Breast epithelium (tissue), 4 donors: ENCODE measurements at regions not wholly inside any gene's neighbourhood (a gene's known extent, or its start where the extent isn't known, plus 50 kb on each side); places are given as distances from the start of the nearest gene placed in this dataset.
A peak's percentile ranks its signal among the peaks of the same experiment; 100 is the strongest.

ENCODE experiments used
- DNase-seq, 2 donors: peaks; one replicate each; pipeline ENCODE4 v3.0.0-alpha.2; 2019; ENCODE audit warnings: low spot score in 2 of 2
- H3K27ac ChIP-seq, 2 donors: fragments of 200-600 bp; sonication (generic) in 1 of 2; one replicate each; pipeline ENCODE4 v1.5.1; 2016 to 2019; ENCODE audit warnings: mild to moderate bottlenecking in 1 of 2
- H3K27me3 ChIP-seq, 2 donors: fragments of 200-600 bp; sonication (generic) in 1 of 2; one replicate each; pipeline versions ENCODE4 v1.5.1 to v1.6.0; 2017 to 2019; ENCODE audit warnings: control low read depth in 1 of 2, mild to moderate bottlenecking in 1 of 2
- H3K36me3 ChIP-seq: fragments of 200-600 bp; one replicate; pipeline ENCODE4 v1.5.1; 2019
- H3K4me1 ChIP-seq, 2 donors: fragments of 200-600 bp; sonication (generic); one replicate each; pipeline ENCODE4 v1.5.1; 2016 to 2019; ENCODE audit warnings: control low read depth in 1 of 2
- H3K4me3 ChIP-seq, 3 donors: fragments of 200-600 bp; sonication (generic); 1 replicate in 2 of 3; 2 replicates in 1 of 3; pipeline ENCODE4 v1.5.1; 2016 to 2019; ENCODE audit warnings: mild to moderate bottlenecking in 3 of 3, moderate library complexity in 2 of 3
- H3K9me3 ChIP-seq, 2 donors: fragments of 200-600 bp; sonication (generic) in 1 of 2; one replicate each; pipeline ENCODE4 v1.5.1; 2016 to 2019; ENCODE audit warnings: control low read depth in 1 of 2
- CTCF ChIP-seq, 3 donors: fragments of 450-650 bp; IDR thresholded peaks; one replicate each; pipeline ENCODE4 v1.5.1; 2016 to 2017; ENCODE audit warnings: antibody characterized with exemption in 3 of 3, mild to moderate bottlenecking in 3 of 3, moderate library complexity in 3 of 3
- POLR2A ChIP-seq: fragments of 450-650 bp; IDR thresholded peaks from one replicate; pipeline ENCODE4 v1.6.1; 2016; ENCODE audit warnings: antibody characterized with exemption, mild to moderate bottlenecking, moderate library complexity
- POLR2AphosphoS5 ChIP-seq, 3 donors: sonication (generic); formaldehyde crosslinking; IDR thresholded peaks; one replicate each; pipeline ENCODE4 v1.6.1; 2017; ENCODE audit warnings: antibody characterized with exemption in 3 of 3
- intact Hi-C: fragments of 100-400 bp; cut with DNase I; formaldehyde crosslinking; loops from one replicate; pipeline ENCODE4 v1.15.1; 2023; ENCODE audit warnings: low total_unique reads

- TF ChIP-seq POLR2A (no peak), POLR2AphosphoS5 (IDR thresholded peaks at IDR 0.05) (no peak), CTCF (IDR thresholded peaks at IDR 0.05) (no peak)
- Histone ChIP-seq H3K4me3 (no peak overlapping the region), H3K36me3 (no peaks in the 10 kb centered on the region), H3K27me3 (no peaks in the 10 kb centered on the region), H3K27ac (no peak overlapping the region), H3K4me1 (no peaks in the 10 kb centered on the region), H3K9me3 (no peaks in the 10 kb centered on the region)
- intact Hi-C loops, result no loop called here
- DNase-seq, result no peak
Measured at GRCh38 chr5:172565931-172566665, 75.0 kb upstream of the NEURL1B start.

- H3K9me3 ChIP-seq, result no peaks in the 10 kb centered on the region
- H3K36me3 ChIP-seq, result no peaks in the 10 kb centered on the region
- no peak overlapping the region for H3K4me3 ChIP-seq
- H3K4me1 ChIP-seq, result no peaks in the 10 kb centered on the region
- no peaks in the 10 kb centered on the region for H3K27me3 ChIP-seq
- DNase-seq, result no peak
- no peak for TF ChIP-seq POLR2A
- TF ChIP-seq CTCF (IDR thresholded peaks at IDR 0.05), result no peak
- no peak for TF ChIP-seq POLR2AphosphoS5 (IDR thresholded peaks at IDR 0.05)
- intact Hi-C loops, result no loop called here
- peak overlapping the region in 1 of 2 donors; percentile 12 for H3K27ac ChIP-seq
Measured at GRCh38 chr5:172565455-172565854, 75.6 kb upstream of the NEURL1B start.

DNA sequence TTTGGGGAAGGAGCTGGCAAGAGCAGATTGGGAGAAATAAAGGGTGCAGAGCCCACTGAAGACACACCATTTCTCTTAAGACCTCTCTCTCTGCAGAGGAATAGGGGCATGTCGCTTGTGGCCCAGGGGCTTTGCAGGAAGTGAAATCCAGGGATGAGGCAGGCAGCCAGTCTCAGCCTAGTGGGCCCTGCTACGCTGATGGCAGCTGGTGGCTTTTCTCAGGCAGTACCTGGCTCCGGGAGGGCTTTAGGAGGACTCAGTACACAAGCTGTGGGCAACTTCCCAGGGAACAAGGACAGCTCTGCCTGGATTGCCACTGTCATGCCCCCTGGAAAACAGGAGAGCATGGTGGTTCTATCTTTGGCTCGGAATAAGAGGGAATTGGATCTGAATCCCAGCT is 76.2 kb upstream of the NEURL1B start:
- H3K36me3 ChIP-seq, result no peaks in the 10 kb centered on the region
- DNase-seq, result no peak
- no peak overlapping the region for H3K4me3 ChIP-seq
- H3K27me3 ChIP-seq, result no peaks in the 10 kb centered on the region
- peak overlapping the region in 1 of 2 donors; percentile 12 for H3K27ac ChIP-seq
- no peaks in the 10 kb centered on the region for H3K4me1 ChIP-seq
- no peak for TF ChIP-seq CTCF (IDR thresholded peaks at IDR 0.05)
- TF ChIP-seq POLR2A, result no peak
- no peak for TF ChIP-seq POLR2AphosphoS5 (IDR thresholded peaks at IDR 0.05)
- intact Hi-C loops, result no loop called here
- no peaks in the 10 kb centered on the region for H3K9me3 ChIP-seq

DNA sequence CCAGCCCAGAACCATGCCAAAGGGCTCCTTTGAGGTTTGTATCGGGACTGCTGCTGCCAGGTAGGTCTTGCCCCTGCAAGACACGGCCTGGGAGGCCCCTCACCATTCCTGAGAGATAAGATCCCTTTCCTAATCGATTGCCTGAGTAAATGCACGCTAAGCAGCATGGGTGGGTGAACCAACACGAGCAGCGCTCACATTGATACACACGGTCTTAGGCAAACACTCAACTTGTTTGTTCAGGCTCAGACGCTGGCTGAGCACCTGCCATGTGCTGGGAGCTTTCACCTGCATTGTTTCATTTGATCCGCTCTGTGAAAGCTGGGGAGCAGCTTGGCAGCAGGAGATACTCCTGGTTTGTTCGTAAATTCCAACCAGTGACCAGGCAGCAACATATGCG is 76.9 kb upstream of the NEURL1B start:
- no peaks in the 10 kb centered on the region for H3K36me3 ChIP-seq
- TF ChIP-seq POLR2AphosphoS5 (IDR thresholded peaks at IDR 0.05), result no peak
- TF ChIP-seq POLR2A, result no peak
- TF ChIP-seq CTCF (IDR thresholded peaks at IDR 0.05), result no peak
- no peak overlapping the region for H3K4me3 ChIP-seq
- H3K27ac ChIP-seq, result no peak overlapping the region
- no peaks in the 10 kb centered on the region for H3K4me1 ChIP-seq
- DNase-seq, result no peak
- intact Hi-C loops, result no loop called here
- no peaks in the 10 kb centered on the region for H3K27me3 ChIP-seq
- H3K9me3 ChIP-seq, result no peaks in the 10 kb centered on the region

DNA sequence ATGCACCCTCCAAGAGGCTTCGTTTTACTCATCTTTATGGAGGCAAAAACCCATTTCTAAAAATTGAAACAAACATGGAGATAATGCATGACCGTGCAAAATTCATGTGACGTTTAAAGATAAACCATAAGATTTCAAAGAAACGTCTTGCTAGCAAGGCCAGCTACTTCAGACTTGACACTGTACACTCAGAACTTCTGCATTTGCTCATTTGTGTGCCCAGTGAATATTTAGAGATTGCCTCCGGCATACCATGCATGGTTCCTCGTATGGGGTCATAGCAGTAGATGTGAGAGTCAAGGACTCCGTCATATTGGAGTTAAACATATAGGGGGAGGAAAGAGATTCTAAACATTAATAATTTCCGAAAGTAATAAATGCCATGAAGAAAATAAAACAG is 78.6 kb upstream of the NEURL1B start:
- DNase-seq, result no peak
- TF ChIP-seq POLR2A (no peak), CTCF (IDR thresholded peaks at IDR 0.05) (no peak), POLR2AphosphoS5 (IDR thresholded peaks at IDR 0.05) (no peak)
- intact Hi-C loops, result no loop called here
- no peak overlapping the region for H3K4me3 ChIP-seq
- no peaks in the 10 kb centered on the region for H3K36me3 ChIP-seq
- no peaks in the 10 kb centered on the region for H3K4me1 ChIP-seq
- H3K9me3 ChIP-seq, result no peaks in the 10 kb centered on the region
- no peaks in the 10 kb centered on the region for H3K27me3 ChIP-seq
- no peak overlapping the region for H3K27ac ChIP-seq
